GM12878 (cell line): ENCODE measurements at regions not wholly inside any gene's neighbourhood (a gene's known extent, or its start where the extent isn't known, plus 50 kb on each side); places are given as distances from the start of the nearest gene placed in this dataset.

ENCODE experiments used
- ATAC-seq: fragments of 200-7000 bp; cut with Tn5 transposase; 3 replicates; pipeline ENCODE4 v1.9.1; 2020; ENCODE audit warnings: mild to moderate bottlenecking, moderate library complexity
- BruUV-seq: library from RNA; stranded (reverse); fragments of 400-500 nt; replicated peaks from 2 replicates; lab custom pipeline; 2021; lab: Mats Ljungman, UMichigan
- CTCF ChIA-PET: fragments of 300-600 bp; sonication (Branson Sonifier 250); formaldehyde crosslinking; extraction: SDS; loops from one replicate; lab custom pipeline; 2021; ENCODE audit warnings: inconsistent platforms; lab: Yijun Ruan, JAX
- POLR2A ChIA-PET: fragments of 350-600 bp; formaldehyde crosslinking; extraction: SDS; loops from one replicate; lab custom pipeline; 2021; ENCODE audit warnings: inconsistent platforms; lab: Charles Lee
- RAD21 ChIA-PET: fragments of 300-600 bp; sonication (Branson Sonifier 250); formaldehyde crosslinking; loops from one replicate; lab custom pipeline; 2023; ENCODE audit warnings: antibody characterized with exemption; ENCODE audit not compliant: unreplicated experiment; lab: Charles Lee
- SMC1A ChIA-PET: fragments of 300-600 bp; sonication (Branson Sonifier 250); formaldehyde crosslinking; loops from one replicate; lab custom pipeline; 2023; ENCODE audit not compliant: unreplicated experiment, uncharacterized antibody; lab: Charles Lee
- DNase-seq: peaks from one replicate; pipeline ENCODE4 v3.0.0-alpha.2; 2011; ENCODE audit warnings: low read depth, low spot score
- FAIRE-seq: peaks from 3 replicates; lab custom pipeline; 2011; peaks lifted over from hg19 to GRCh38; lab: Jason Lieb, UNC
- H2AFZ ChIP-seq: 2 replicates; pipeline ENCODE4 v1.6.0; 2011; ENCODE audit warnings: low read depth, low read length, control low read depth; ENCODE audit not compliant: control insufficient read depth
- H3K27ac ChIP-seq: 2 replicates; pipeline ENCODE4 v1.5.1; 2011; ENCODE audit warnings: control low read depth; ENCODE audit not compliant: control insufficient read depth, insufficient read depth
- H3K27me3 ChIP-seq, 2 experiments: replicated peaks in 1 of 2; 2 replicates each; pipeline versions ENCODE4 v1.6.0 to v1.6.1; 2011; ENCODE audit warnings: low read length in 1 of 2; ENCODE audit not compliant: control insufficient read depth in 2 of 2, insufficient read depth in 2 of 2
- H3K36me3 ChIP-seq, 2 experiments: 2 replicates each; pipeline ENCODE4 v1.5.1; 2011; ENCODE audit warnings: low read length in 1 of 2; ENCODE audit not compliant: control insufficient read depth in 2 of 2, insufficient read depth in 2 of 2
- H3K4me1 ChIP-seq: 2 replicates; pipeline ENCODE4 v1.6.1; 2011; ENCODE audit warnings: mild to moderate bottlenecking, low read length, moderate library complexity, mixed read lengths; ENCODE audit not compliant: control insufficient read depth, insufficient read depth
- H3K4me2 ChIP-seq: 2 replicates; pipeline ENCODE4 v1.6.0; 2011; ENCODE audit warnings: control low read depth; ENCODE audit not compliant: control insufficient read depth, insufficient read depth
- H3K4me3 ChIP-seq: fragments of 200-600 bp; sonication (generic); 2 replicates; pipeline ENCODE4 v1.5.1; 2016
- H3K79me2 ChIP-seq: 2 replicates; pipeline ENCODE4 v1.6.0; 2011; ENCODE audit warnings: low read length; ENCODE audit not compliant: control insufficient read depth, insufficient read depth
- H3K9ac ChIP-seq: 2 replicates; pipeline ENCODE4 v1.8.0; 2011; ENCODE audit warnings: low read length, control low read depth, mixed read lengths; ENCODE audit not compliant: control insufficient read depth, insufficient read depth
- H3K9me3 ChIP-seq: replicated peaks from 3 replicates; pipeline ENCODE4 v1.5.1; 2011; ENCODE audit warnings: mild to moderate bottlenecking, low read length; ENCODE audit not compliant: control insufficient read depth, insufficient read depth
- H4K20me1 ChIP-seq: 2 replicates; pipeline ENCODE4 v1.6.0; 2011; ENCODE audit not compliant: control insufficient read depth, insufficient read depth
- BRCA1 ChIP-seq: IDR thresholded peaks from 2 replicates; pipeline ENCODE4 v1.6.1; 2011; ENCODE audit warnings: low read depth, low read length, improper control_type of control experiment
- CBX3 ChIP-seq: fragments of 200-600 bp; sonication (generic); IDR thresholded peaks from 2 replicates; pipeline ENCODE4 v1.6.1; 2016; ENCODE audit warnings: low read depth, borderline replicate concordance
- CHD1 ChIP-seq: IDR thresholded peaks from 2 replicates; pipeline ENCODE4 v1.6.1; 2012; ENCODE audit warnings: low read depth, low read length, improper control_type of control experiment
- EED ChIP-seq: sonication (generic); IDR thresholded peaks from 2 replicates; pipeline ENCODE4 v1.6.1; 2016; ENCODE audit warnings: antibody characterized with exemption, low read depth
- HDAC2 ChIP-seq: fragments of 200-600 bp; sonication (generic); IDR thresholded peaks from 2 replicates; pipeline ENCODE4 v1.6.1; 2017
- HDGF ChIP-seq: fragments of 450-650 bp; IDR thresholded peaks from 2 replicates; pipeline ENCODE4 v1.6.1; 2016; ENCODE audit warnings: antibody characterized with exemption
- NR2C1 ChIP-seq: fragments of 450-650 bp; IDR thresholded peaks from 2 replicates; pipeline ENCODE4 v1.6.1; 2017; ENCODE audit warnings: antibody characterized with exemption, mild to moderate bottlenecking, moderate library complexity
- RELB ChIP-seq: fragments of 450-650 bp; IDR thresholded peaks from 2 replicates; pipeline ENCODE4 v1.6.1; 2017; ENCODE audit warnings: low read depth, mild to moderate bottlenecking, moderate library complexity
- SMC3 ChIP-seq: IDR thresholded peaks from 2 replicates; pipeline ENCODE4 v1.6.1; 2011; ENCODE audit warnings: low read length, improper control_type of control experiment, borderline replicate concordance
- TBL1XR1 ChIP-seq: IDR thresholded peaks from 2 replicates; pipeline ENCODE4 v1.6.1; 2012; ENCODE audit warnings: low read depth, low read length, improper control_type of control experiment
- ZNF24 ChIP-seq: fragments of 450-650 bp; IDR thresholded peaks from 2 replicates; pipeline ENCODE4 v1.6.1; 2017; ENCODE audit warnings: antibody characterized with exemption, mild to moderate bottlenecking
- ZNF592 ChIP-seq: fragments of 450-650 bp; IDR thresholded peaks from 2 replicates; pipeline ENCODE4 v1.6.1; 2017; ENCODE audit warnings: mild to moderate bottlenecking, moderate library complexity
- WGBS: methylation state at CpG from one replicate; pipeline ENCODE4 v1.1.6; 2016; ENCODE audit warnings: low lambda C conversion rate; ENCODE audit not compliant: insufficient replicate concordance, insufficient coverage; ENCODE audit errors: missing lambda C conversion rate; 5-methylcytosine and 5-hydroxymethylcytosine counted together
- in situ Hi-C: fragments of 300-500 bp; cut with MboI; formaldehyde crosslinking; loops from 9 replicates; pipeline ENCODE4 v1.14.3; 2018; ENCODE audit warnings: mixed read lengths
- intact Hi-C: fragments of 100-400 bp; cut with micrococcal nuclease; formaldehyde crosslinking; loops from one replicate; pipeline ENCODE4 v1.14.2; 2022; ENCODE audit not compliant: unreplicated experiment

- TF ChIP-seq NR2C1 (no peak), EED (no peak), RELB (no peak)
- 0 out of 4 replicates have a peak, but pooled peaks cover 0 to 3% of the 10 kb centered on the region in 2 experiments for H3K27me3 ChIP-seq
- RAD21 ChIA-PET: no interaction called here
- no peak for FAIRE-seq
- no peaks in the 10 kb centered on the region for H3K36me3 ChIP-seq
- H2AFZ ChIP-seq: no peak overlapping the region
- H3K27ac ChIP-seq: no peak overlapping the region
- BruUV-seq: no TSS peak
- SMC1A ChIA-PET: no interaction called here
- H3K9me3 ChIP-seq: no peaks in the 10 kb centered on the region
- H3K4me3 ChIP-seq: no peak overlapping the region
- ATAC-seq: no peak
- no peaks in the 10 kb centered on the region for H3K79me2 ChIP-seq
- H3K9ac ChIP-seq: no peak overlapping the region
- no peaks in the 10 kb centered on the region for H3K4me1 ChIP-seq
- intact Hi-C loops: no loop called here
- CTCF ChIA-PET: no interaction called here
- H4K20me1 ChIP-seq: no peaks in the 10 kb centered on the region
- DNase-seq: no peak
- WGBS: 67% methylated on average over 2 of the region's 2 CpGs
- H3K4me2 ChIP-seq: no peak overlapping the region
- POLR2A ChIA-PET: no interaction called here
- in situ Hi-C loops: no loop called here
Measured at GRCh38 chr9:91134608-91135007, 227.1 kb downstream of the AUH start.

GRCh38 chr9:91137391-91137790, 224.3 kb downstream of the AUH start:
- no TSS peak for BruUV-seq
- no peaks in the 10 kb centered on the region for H3K79me2 ChIP-seq
- no peak overlapping the region for H3K4me3 ChIP-seq
- H3K9me3 ChIP-seq: no peaks in the 10 kb centered on the region
- no peak for ATAC-seq
- no peak for DNase-seq
- 26% methylated on average over 1 of the region's 1 CpG for WGBS
- ChIA-PET RAD21 (no interaction called here), CTCF (no interaction called here), POLR2A (no interaction called here), SMC1A (no interaction called here)
- H4K20me1 ChIP-seq: no peaks in the 10 kb centered on the region
- 0 out of 4 replicates have a peak, but pooled peaks cover 0 to 3% of the 10 kb centered on the region in 2 experiments for H3K27me3 ChIP-seq
- H3K4me2 ChIP-seq: no peak overlapping the region
- FAIRE-seq: no peak
- no peaks in the 10 kb centered on the region for H3K4me1 ChIP-seq
- in situ Hi-C loops (no loop called here), intact Hi-C loops (no loop called here)
- no peak overlapping the region for H3K27ac ChIP-seq
- no peak overlapping the region for H3K9ac ChIP-seq
- H3K36me3 ChIP-seq: no peaks in the 10 kb centered on the region
- no peak overlapping the region for H2AFZ ChIP-seq
- no peak for TF ChIP-seq CBX3
- no peak for TF ChIP-seq BRCA1
- no peak for TF ChIP-seq ZNF24
- TF ChIP-seq TBL1XR1: no peak
- no peak for TF ChIP-seq HDGF
- no peak for TF ChIP-seq ZNF592
- no peak for TF ChIP-seq HDAC2
- TF ChIP-seq SMC3: no peak
- no peak for TF ChIP-seq CHD1
